ENCODE measurements at regions not wholly inside any gene's neighbourhood (a gene's known extent, or its start where the extent isn't known, plus 50 kb on each side); places are given as distances from the start of the nearest gene placed in this dataset.

DNA sequence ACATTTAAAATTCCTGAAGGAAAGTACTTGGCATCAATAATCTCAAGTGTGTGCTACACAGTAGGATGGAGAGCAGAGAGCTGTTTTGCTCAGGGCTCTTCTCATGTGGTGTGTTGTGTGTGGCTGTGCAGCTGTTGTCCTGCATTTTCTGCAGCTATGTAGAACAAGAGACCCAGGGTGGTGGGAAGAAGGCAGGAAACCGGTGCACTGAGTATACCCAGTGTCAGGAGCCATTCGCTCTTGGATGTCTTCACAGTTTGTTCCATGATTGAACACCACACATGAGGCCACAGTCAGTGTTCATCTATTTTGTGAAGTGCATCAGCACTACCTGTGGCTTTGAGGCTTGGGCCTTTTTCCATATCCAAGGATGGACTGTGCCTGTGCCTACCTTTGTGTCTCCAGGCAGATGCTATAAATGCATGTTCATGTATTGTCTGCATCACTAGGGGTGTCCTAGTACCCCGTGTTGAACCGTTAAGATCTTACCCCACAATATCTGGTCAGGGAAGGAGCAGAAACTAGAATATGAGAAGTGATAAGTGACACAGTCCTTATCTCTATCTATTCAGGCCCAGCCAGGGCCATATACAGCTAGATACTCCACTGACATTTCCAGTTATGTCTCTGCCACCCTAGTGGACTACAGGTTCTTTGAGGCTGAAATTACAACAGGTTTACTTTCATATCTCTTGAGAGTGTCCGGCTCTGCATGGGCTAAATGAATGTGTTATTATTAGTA lies 194.3 kb downstream of the NR2F2 start:
- 72 to 73% methylated on average over 5 of the region's 5 CpGs for WGBS, 2 donors

GRCh38 chr15:96535148-96535547 lies 204.6 kb downstream of the NR2F2 start:
- no peak overlapping the region for H3K4me3 ChIP-seq (ENCODE audit: low read depth, poor library complexity, severe bottlenecking)
- intact Hi-C loops (cut with DNase I; ENCODE audit: low total_unique reads), result no loop called here
- TF ChIP-seq POLR2A (IDR thresholded peaks at IDR 0.05), result no peak
- no peak for TF ChIP-seq CTCF (IDR thresholded peaks at IDR 0.05)
- WGBS, 2 donors, result 71 to 81% methylated on average over 4 of the region's 4 CpGs
- no peak for DNase-seq (ENCODE audit: low spot score in 2 of 2)

More for the DNA sequence above, 194.3 kb downstream of the NR2F2 start:
- no peak for DNase-seq (ENCODE audit: low spot score in 2 of 2)
- no peak overlapping the region for H3K4me3 ChIP-seq (ENCODE audit: low read depth, poor library complexity, severe bottlenecking)
- intact Hi-C loops (cut with DNase I; ENCODE audit: low total_unique reads), result no loop called here
- TF ChIP-seq CTCF (IDR thresholded peaks at IDR 0.05) (no peak), POLR2A (IDR thresholded peaks at IDR 0.05) (no peak)

DNA sequence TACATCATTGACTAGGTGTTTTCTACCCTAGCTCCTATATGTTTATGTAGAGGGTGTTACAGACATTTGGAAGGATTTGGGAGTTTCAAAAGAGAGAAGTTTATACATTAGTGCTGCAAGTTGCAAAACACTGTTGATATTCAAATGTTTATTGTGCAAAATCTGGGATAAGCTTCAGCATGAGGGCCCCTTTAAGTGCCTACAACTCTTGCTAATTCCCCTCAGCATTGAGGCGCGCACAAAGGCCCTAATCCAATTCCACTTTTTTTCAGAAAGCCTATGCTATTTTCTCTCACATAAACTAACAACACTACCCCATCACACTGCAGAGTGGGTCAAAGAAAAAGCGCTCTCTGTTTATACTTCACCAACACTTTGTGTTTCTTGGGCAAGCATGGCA lies 208.0 kb downstream of the NR2F2 start:
- WGBS, 2 donors, result 89 to 98% methylated on average over 3 of the region's 3 CpGs
- no peak for TF ChIP-seq POLR2A (IDR thresholded peaks at IDR 0.05)
- intact Hi-C loops (cut with DNase I; ENCODE audit: low total_unique reads), result no loop called here
- DNase-seq (ENCODE audit: low spot score in 2 of 2), result no peak
- H3K4me3 ChIP-seq (ENCODE audit: low read depth, poor library complexity, severe bottlenecking), result no peak overlapping the region

- WGBS, 2 donors, result 91 to 94% methylated on average over 7 of the region's 7 CpGs
- intact Hi-C loops (cut with DNase I; ENCODE audit: low total_unique reads), result no loop called here
- no peak for DNase-seq (ENCODE audit: low spot score in 2 of 2)
- no peak overlapping the region for H3K4me3 ChIP-seq (ENCODE audit: low read depth, poor library complexity, severe bottlenecking)
- TF ChIP-seq CTCF (IDR thresholded peaks at IDR 0.05), result no peak
- TF ChIP-seq POLR2A (IDR thresholded peaks at IDR 0.05), result no peak
These were observed 209.8 kb downstream of the NR2F2 start for GRCh38 chr15:96540283-96540682.

DNA sequence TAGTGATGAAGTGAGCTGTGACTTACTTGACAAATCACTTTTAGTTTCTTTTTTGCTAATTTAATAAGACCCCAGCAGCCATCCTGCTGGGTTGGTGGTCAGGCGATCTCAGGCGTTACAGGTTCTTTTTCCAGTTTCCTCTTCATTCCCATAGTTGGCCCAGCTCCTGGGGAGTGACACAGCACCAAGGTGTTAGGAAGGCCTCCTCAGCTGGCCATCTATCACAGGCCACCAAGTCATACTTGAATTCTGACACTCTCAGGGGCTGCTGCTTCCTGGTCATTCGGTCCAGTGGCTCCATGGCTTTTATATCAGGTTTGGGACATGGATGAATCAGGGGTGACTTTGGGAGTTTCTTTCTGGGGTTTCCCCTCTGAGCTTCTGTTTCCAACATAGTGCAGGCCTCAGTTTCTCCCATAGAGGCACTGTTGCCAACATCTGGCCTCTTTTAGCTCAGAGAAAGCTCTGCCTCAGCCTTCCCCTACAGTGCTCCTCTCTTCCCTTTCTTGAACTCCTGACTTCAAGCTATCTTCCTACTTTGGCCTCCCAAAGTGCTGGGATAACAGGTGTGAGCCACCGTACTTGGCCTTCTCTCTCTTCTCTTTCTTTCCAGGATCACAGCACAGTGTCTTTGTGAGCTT lies 211.8 kb downstream of the NR2F2 start:
- intact Hi-C loops (cut with DNase I; ENCODE audit: low total_unique reads), result no loop called here
- no peak for DNase-seq (ENCODE audit: low spot score in 2 of 2)
- no peak overlapping the region for H3K4me3 ChIP-seq (ENCODE audit: low read depth, poor library complexity, severe bottlenecking)
- WGBS, 2 donors, result 93 to 95% methylated on average over 4 of the region's 4 CpGs
- TF ChIP-seq POLR2A (IDR thresholded peaks at IDR 0.05) (no peak), CTCF (IDR thresholded peaks at IDR 0.05) (no peak)

DNA sequence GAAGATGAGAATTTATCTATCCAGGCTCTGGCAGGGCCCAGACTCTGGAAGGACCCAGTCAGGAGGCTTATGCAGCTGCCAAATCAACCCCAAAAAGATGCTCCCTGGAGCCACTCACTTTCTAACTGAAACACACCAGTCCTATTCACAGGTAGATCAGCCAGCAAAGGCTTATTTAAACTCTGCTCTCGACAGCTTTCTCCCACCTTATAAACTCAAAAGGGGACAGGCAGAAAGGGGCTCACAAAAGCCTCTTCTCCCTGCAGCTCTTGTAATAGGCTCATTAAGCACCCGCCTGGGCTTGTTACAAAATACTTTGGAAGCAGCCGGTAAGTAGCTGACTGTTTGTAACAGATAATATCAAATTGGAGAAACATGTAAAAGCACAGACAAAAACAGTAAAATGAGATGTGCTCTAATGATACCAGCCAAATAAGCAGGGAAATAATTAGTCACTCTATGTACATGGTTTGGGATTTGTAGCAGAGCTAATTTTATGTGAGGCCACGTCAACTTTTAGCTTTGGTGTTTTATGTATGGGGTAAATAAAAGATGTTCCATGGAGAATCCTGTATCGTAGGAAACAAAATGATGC lies 213.8 kb downstream of the NR2F2 start:
- no peak for DNase-seq (ENCODE audit: low spot score in 2 of 2)
- intact Hi-C loops (cut with DNase I; ENCODE audit: low total_unique reads), result no loop called here
- TF ChIP-seq POLR2A (IDR thresholded peaks at IDR 0.05), result no peak
- TF ChIP-seq CTCF (IDR thresholded peaks at IDR 0.05), result no peak
- no peak overlapping the region for H3K4me3 ChIP-seq (ENCODE audit: low read depth, poor library complexity, severe bottlenecking)
- 33 to 36% methylated on average over 5 of the region's 5 CpGs for WGBS, 2 donors
